Breast epithelium (tissue), 3 donors: ENCODE measurements at regions not wholly inside any gene's neighbourhood (a gene's known extent, or its start where the extent isn't known, plus 50 kb on each side); places are given as distances from the start of the nearest gene placed in this dataset.

Experiments used
- POLR2A ChIP-seq: fragments of 450-650 bp; IDR thresholded peaks from one replicate; pipeline ENCODE4 v1.6.1; 2016; ENCODE audit warnings: antibody characterized with exemption, mild to moderate bottlenecking, moderate library complexity
- POLR2AphosphoS5 ChIP-seq, 3 donors: sonication (generic); formaldehyde crosslinking; IDR thresholded peaks; one replicate each; pipeline ENCODE4 v1.6.1; 2017; ENCODE audit warnings: antibody characterized with exemption in 3 of 3
- TF ChIP-seq, protein P1 (sequence below), 3 donors: fragments of 450-650 bp; IDR thresholded peaks; one replicate each; pipeline ENCODE4 v1.5.1; 2016 to 2017; ENCODE audit warnings: antibody characterized with exemption in 3 of 3, mild to moderate bottlenecking in 3 of 3, moderate library complexity in 3 of 3

DNA sequence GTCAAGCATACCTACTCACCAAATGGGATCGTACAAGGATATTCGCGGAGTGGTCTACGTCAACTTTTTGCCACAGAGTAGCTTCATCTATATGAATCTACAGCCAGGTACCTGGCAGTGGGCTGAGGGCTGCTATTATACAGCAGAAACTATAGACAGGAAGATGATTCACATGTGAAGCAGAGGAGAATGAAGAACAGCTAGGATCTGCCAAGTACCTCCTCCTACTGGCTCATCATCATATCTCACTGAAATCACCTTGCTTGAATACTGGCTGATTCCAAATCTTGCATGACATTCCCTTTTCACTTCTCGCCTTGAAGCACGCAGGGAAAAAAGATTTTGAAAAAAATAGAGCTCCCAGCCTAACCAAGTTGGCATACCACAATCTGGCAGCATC lies 488.7 kb upstream of the NRSN1 start:
- TF ChIP-seq, protein P1, sequence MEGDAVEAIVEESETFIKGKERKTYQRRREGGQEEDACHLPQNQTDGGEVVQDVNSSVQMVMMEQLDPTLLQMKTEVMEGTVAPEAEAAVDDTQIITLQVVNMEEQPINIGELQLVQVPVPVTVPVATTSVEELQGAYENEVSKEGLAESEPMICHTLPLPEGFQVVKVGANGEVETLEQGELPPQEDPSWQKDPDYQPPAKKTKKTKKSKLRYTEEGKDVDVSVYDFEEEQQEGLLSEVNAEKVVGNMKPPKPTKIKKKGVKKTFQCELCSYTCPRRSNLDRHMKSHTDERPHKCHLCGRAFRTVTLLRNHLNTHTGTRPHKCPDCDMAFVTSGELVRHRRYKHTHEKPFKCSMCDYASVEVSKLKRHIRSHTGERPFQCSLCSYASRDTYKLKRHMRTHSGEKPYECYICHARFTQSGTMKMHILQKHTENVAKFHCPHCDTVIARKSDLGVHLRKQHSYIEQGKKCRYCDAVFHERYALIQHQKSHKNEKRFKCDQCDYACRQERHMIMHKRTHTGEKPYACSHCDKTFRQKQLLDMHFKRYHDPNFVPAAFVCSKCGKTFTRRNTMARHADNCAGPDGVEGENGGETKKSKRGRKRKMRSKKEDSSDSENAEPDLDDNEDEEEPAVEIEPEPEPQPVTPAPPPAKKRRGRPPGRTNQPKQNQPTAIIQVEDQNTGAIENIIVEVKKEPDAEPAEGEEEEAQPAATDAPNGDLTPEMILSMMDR (IDR thresholded peaks at IDR 0.05), result no peak
- TF ChIP-seq POLR2A (no peak), POLR2AphosphoS5 (IDR thresholded peaks at IDR 0.05) (no peak)
